Trophoblast cell (in vitro differentiated cells and primary cell): ENCODE measurements at regions not wholly inside any gene's neighbourhood (a gene's known extent, or its start where the extent isn't known, plus 50 kb on each side); places are given as distances from the start of the nearest gene placed in this dataset.

Experiments used
- DNase-seq, 2 donors: peaks; one replicate each; pipeline ENCODE4 v3.0.0-alpha.2; 2016
- H2AFZ ChIP-seq: 2 replicates; pipeline ENCODE4 v1.6.1; 2013; ENCODE audit warnings: low read length, moderate library complexity, mild to moderate bottlenecking; ENCODE audit not compliant: insufficient read depth, poor library complexity
- H2AK5ac ChIP-seq: 2 replicates; pipeline ENCODE4 v1.6.1; 2013; ENCODE audit warnings: mild to moderate bottlenecking, low read length
- H2BK120ac ChIP-seq: 2 replicates; pipeline ENCODE4 v1.6.1; 2013; ENCODE audit warnings: low read length, mild to moderate bottlenecking, moderate library complexity; ENCODE audit not compliant: insufficient read depth, poor library complexity
- H2BK12ac ChIP-seq: 2 replicates; pipeline ENCODE4 v1.6.1; 2013; ENCODE audit warnings: mild to moderate bottlenecking, low read length, moderate library complexity
- H2BK5ac ChIP-seq: 2 replicates; pipeline ENCODE4 v1.6.1; 2013; ENCODE audit warnings: low read length, low read depth, moderate library complexity, mild to moderate bottlenecking; ENCODE audit not compliant: poor library complexity
- H3K14ac ChIP-seq: 2 replicates; pipeline ENCODE4 v1.6.1; 2013; ENCODE audit warnings: mild to moderate bottlenecking, low read length
- H3K18ac ChIP-seq: 2 replicates; pipeline ENCODE4 v1.6.1; 2013; ENCODE audit warnings: mild to moderate bottlenecking, low read length
- H3K23ac ChIP-seq: 2 replicates; pipeline ENCODE4 v1.6.1; 2013; ENCODE audit warnings: low read length
- H3K27ac ChIP-seq: 2 replicates; pipeline ENCODE4 v1.5.1; 2013; ENCODE audit warnings: low read depth, mild to moderate bottlenecking, inconsistent platforms, low read length, moderate library complexity
- H3K27me3 ChIP-seq: 2 replicates; pipeline ENCODE4 v1.6.1; 2013; ENCODE audit warnings: inconsistent platforms, mild to moderate bottlenecking, low read length, moderate library complexity; ENCODE audit not compliant: insufficient read depth
- H3K36me3 ChIP-seq, 2 experiments: 1 replicate in 1 of 2; 2 replicates in 1 of 2; pipeline ENCODE4 v1.6.1; 2013; ENCODE audit warnings: low read length in 2 of 2, mild to moderate bottlenecking in 2 of 2, moderate library complexity in 1 of 2; ENCODE audit not compliant: insufficient read depth in 2 of 2, control insufficient read depth in 1 of 2
- H3K4ac ChIP-seq: 2 replicates; pipeline ENCODE4 v1.6.1; 2013; ENCODE audit warnings: low read depth, mild to moderate bottlenecking, low read length, moderate library complexity
- H3K4me1 ChIP-seq, 2 experiments: 1 replicate in 1 of 2; 2 replicates in 1 of 2; pipeline ENCODE4 v1.6.1; 2013; ENCODE audit warnings: low read length in 2 of 2, mild to moderate bottlenecking in 2 of 2, moderate library complexity in 1 of 2; ENCODE audit not compliant: insufficient read depth in 2 of 2, control insufficient read depth in 1 of 2
- H3K4me2 ChIP-seq: 2 replicates; pipeline ENCODE4 v1.6.1; 2013; ENCODE audit warnings: inconsistent platforms, mild to moderate bottlenecking, low read length, moderate library complexity
- H3K4me3 ChIP-seq: 2 replicates; pipeline ENCODE4 v1.5.1; 2013; ENCODE audit warnings: mild to moderate bottlenecking, low read depth, low read length, inconsistent platforms
- H3K79me1 ChIP-seq: one replicate; pipeline ENCODE4 v1.6.1; 2013; ENCODE audit warnings: low read length
- H3K79me2 ChIP-seq: 2 replicates; pipeline ENCODE4 v1.6.1; 2013; ENCODE audit warnings: low read length, mild to moderate bottlenecking; ENCODE audit not compliant: control insufficient read depth, insufficient read depth, poor library complexity
- H3K9ac ChIP-seq: 2 replicates; pipeline ENCODE4 v1.6.1; 2013; ENCODE audit warnings: mild to moderate bottlenecking, low read length
- H3K9me3 ChIP-seq: 2 replicates; pipeline ENCODE4 v1.6.1; 2013; ENCODE audit warnings: low read depth, mild to moderate bottlenecking, control low read depth, inconsistent platforms, low read length; ENCODE audit not compliant: insufficient read depth
- H4K12ac ChIP-seq: 2 replicates; pipeline ENCODE4 v1.6.1; 2013; ENCODE audit warnings: low read depth, mild to moderate bottlenecking, low read length, moderate library complexity
- H4K8ac ChIP-seq: 2 replicates; pipeline ENCODE4 v1.6.1; 2013; ENCODE audit warnings: low read depth, mild to moderate bottlenecking, low read length, moderate library complexity
- H4K91ac ChIP-seq: one replicate; pipeline ENCODE4 v1.6.1; 2013; ENCODE audit warnings: low read depth, mild to moderate bottlenecking, low read length, moderate library complexity
- WGBS: extraction: QIAGEN DNeasy Blood & Tissue Kit; methylation state at CpG from one replicate; pipeline ENCODE4 v1.1.7; 2013; ENCODE audit warnings: missing lambda C conversion rate; ENCODE audit not compliant: insufficient read length, insufficient coverage; ENCODE audit errors: extremely low coverage; 5-methylcytosine and 5-hydroxymethylcytosine counted together

- Histone ChIP-seq H3K27ac (no peak overlapping the region), H3K4ac (no peak overlapping the region), H3K79me2 (no peaks in the 10 kb centered on the region), H3K14ac (no peak overlapping the region), H2BK12ac (no peak overlapping the region), H3K4me3 (no peak overlapping the region), H4K91ac (no peak overlapping the region), H2AFZ (no peak overlapping the region), H4K8ac (no peak overlapping the region), H2AK5ac (no peak overlapping the region), H3K4me2 (no peak overlapping the region), H3K9ac (no peak overlapping the region), H4K12ac (no peak overlapping the region), H3K9me3 (no peaks in the 10 kb centered on the region), H2BK120ac (no peak overlapping the region), H3K23ac (no peak overlapping the region), H3K27me3 (no peaks in the 10 kb centered on the region), H3K36me3 (no peaks in the 10 kb centered on the region), H3K18ac (no peak overlapping the region), H3K4me1 (no peaks in the 10 kb centered on the region), H2BK5ac (no peak overlapping the region), H3K79me1 (no peaks in the 10 kb centered on the region)
- no peak for DNase-seq
- no CpG with 5 or more reads among the region's 1 CpG for WGBS
These were observed 206.9 kb downstream of the FAM47B start for GRCh38 chrX:35149517-35149916.

GRCh38 chrX:35150052-35150451 is 207.5 kb downstream of the FAM47B start:
- Histone ChIP-seq H4K12ac (no peak overlapping the region), H3K4me3 (no peak overlapping the region), H3K23ac (no peak overlapping the region), H3K14ac (no peak overlapping the region), H3K79me1 (no peaks in the 10 kb centered on the region), H3K4ac (no peak overlapping the region), H3K27me3 (no peaks in the 10 kb centered on the region), H3K9me3 (no peaks in the 10 kb centered on the region), H3K4me2 (no peak overlapping the region), H2BK12ac (no peak overlapping the region), H3K79me2 (no peaks in the 10 kb centered on the region), H3K27ac (no peak overlapping the region), H3K36me3 (no peaks in the 10 kb centered on the region), H4K8ac (no peak overlapping the region), H2BK120ac (no peak overlapping the region), H3K18ac (no peak overlapping the region), H3K4me1 (no peaks in the 10 kb centered on the region), H2AFZ (no peak overlapping the region), H4K91ac (no peak overlapping the region), H2BK5ac (no peak overlapping the region), H3K9ac (no peak overlapping the region), H2AK5ac (no peak overlapping the region)
- no CpG with 5 or more reads among the region's 4 CpGs for WGBS
- DNase-seq, result no peak

GRCh38 chrX:35150642-35151239 is 208.1 kb downstream of the FAM47B start:
- no peak overlapping the region for H4K12ac ChIP-seq
- no peak overlapping the region for H3K18ac ChIP-seq
- no peak overlapping the region for H2BK12ac ChIP-seq
- no peak overlapping the region for H4K8ac ChIP-seq
- H3K27ac ChIP-seq, result no peak overlapping the region
- H3K4me3 ChIP-seq, result no peak overlapping the region
- H4K91ac ChIP-seq, result no peak overlapping the region
- no peaks in the 10 kb centered on the region for H3K36me3 ChIP-seq
- no peak overlapping the region for H2AFZ ChIP-seq
- H3K4ac ChIP-seq, result no peak overlapping the region
- no peaks in the 10 kb centered on the region for H3K79me1 ChIP-seq
- H3K9ac ChIP-seq, result no peak overlapping the region
- no peak for DNase-seq
- no peak overlapping the region for H3K14ac ChIP-seq
- no peak overlapping the region for H2BK120ac ChIP-seq
- H3K27me3 ChIP-seq, result no peaks in the 10 kb centered on the region
- H2BK5ac ChIP-seq, result no peak overlapping the region
- no peak overlapping the region for H2AK5ac ChIP-seq
- H3K9me3 ChIP-seq, result no peaks in the 10 kb centered on the region
- WGBS, result no CpG with 5 or more reads among the region's 7 CpGs
- no peaks in the 10 kb centered on the region for H3K4me1 ChIP-seq
- H3K23ac ChIP-seq, result no peak overlapping the region
- H3K4me2 ChIP-seq, result no peak overlapping the region
- no peaks in the 10 kb centered on the region for H3K79me2 ChIP-seq

GRCh38 chrX:35166023-35166422 is 223.4 kb downstream of the FAM47B start:
- H3K79me2 ChIP-seq, result no peaks in the 10 kb centered on the region
- no peak overlapping the region for H3K27ac ChIP-seq
- no peak overlapping the region for H3K4ac ChIP-seq
- no peak overlapping the region for H2BK12ac ChIP-seq
- no peak for DNase-seq
- no peak overlapping the region for H2AFZ ChIP-seq
- H4K12ac ChIP-seq, result no peak overlapping the region
- no peak overlapping the region for H4K8ac ChIP-seq
- no peak overlapping the region for H3K23ac ChIP-seq
- H3K14ac ChIP-seq, result no peak overlapping the region
- no peak overlapping the region for H2BK5ac ChIP-seq
- no peak overlapping the region for H3K9ac ChIP-seq
- H3K4me1 ChIP-seq, result no peaks in the 10 kb centered on the region
- no peaks in the 10 kb centered on the region for H3K27me3 ChIP-seq
- no peaks in the 10 kb centered on the region for H3K9me3 ChIP-seq
- H3K4me3 ChIP-seq, result no peak overlapping the region
- no peak overlapping the region for H2BK120ac ChIP-seq
- no peak overlapping the region for H3K4me2 ChIP-seq
- no peak overlapping the region for H3K18ac ChIP-seq
- H3K36me3 ChIP-seq, result no peaks in the 10 kb centered on the region
- WGBS, result no CpG with 5 or more reads among the region's 2 CpGs
- H3K79me1 ChIP-seq, result no peaks in the 10 kb centered on the region
- H4K91ac ChIP-seq, result no peak overlapping the region
- no peak overlapping the region for H2AK5ac ChIP-seq
